GM12892 (cell line): ENCODE measurements at regions not wholly inside any gene's neighbourhood (a gene's known extent, or its start where the extent isn't known, plus 50 kb on each side); places are given as distances from the start of the nearest gene placed in this dataset.

Source experiments
- POLR2A ChIP-seq: IDR thresholded peaks from 2 replicates; pipeline ENCODE4 v1.6.1; 2011; ENCODE audit warnings: low read depth, low read length, control low read depth
- TAF1 ChIP-seq: IDR thresholded peaks from 2 replicates; pipeline ENCODE4 v1.6.1; 2011; ENCODE audit warnings: low read depth, mild to moderate bottlenecking, control low read depth, low read length, borderline replicate concordance

DNA sequence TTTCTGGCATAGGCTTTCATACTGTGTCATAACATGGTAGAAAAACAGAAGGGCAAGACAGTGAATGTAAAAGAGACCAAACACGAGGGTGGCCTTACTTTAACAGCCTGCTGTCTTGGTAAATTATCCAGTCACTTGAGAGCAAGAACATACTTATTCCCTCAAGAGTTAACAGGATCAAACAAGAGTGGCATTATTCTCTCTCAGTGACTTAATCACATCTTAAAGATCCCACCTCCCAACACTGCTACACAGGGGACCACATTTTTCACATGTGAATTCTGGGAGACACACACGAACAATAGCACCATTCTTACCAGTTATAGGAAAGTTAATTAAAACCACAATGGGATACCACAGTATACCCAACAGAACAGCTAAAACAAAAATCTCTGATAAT, 898.0 kb upstream of the C9orf72 start:
- TF ChIP-seq POLR2A (no peak), TAF1 (no peak)
